K562 (cell line): ENCODE measurements at regions not wholly inside any gene's neighbourhood (a gene's known extent, or its start where the extent isn't known, plus 50 kb on each side); places are given as distances from the start of the nearest gene placed in this dataset.
A peak's percentile ranks its signal among the peaks of the same experiment; 100 is the strongest.

Experiments
- ATAC-seq: fragments of 200-7000 bp; cut with Tn5 transposase; 3 replicates; pipeline ENCODE4 v1.9.1; 2020; ENCODE audit warnings: moderate library complexity
- BruUV-seq: library from RNA; stranded (reverse); fragments of 400-500 nt; replicated peaks from 2 replicates; lab custom pipeline; 2021; lab: Mats Ljungman, UMichigan
- CTCF ChIA-PET: fragments of 300-600 bp; formaldehyde crosslinking; extraction: SDS; loops from one replicate; lab custom pipeline; 2021; ENCODE audit warnings: low intra/inter-chr PET ratio; lab: Yijun Ruan, JAX
- POLR2A ChIA-PET: fragments of 300-600, 350-650 bp; sonication (Branson Sonifier 250); formaldehyde crosslinking; extraction: SDS; loops from one replicate; lab custom pipeline; 2021; ENCODE audit warnings: antibody characterized with exemption, inconsistent platforms; lab: Yijun Ruan, JAX
- DNase-seq, 4 experiments: peaks; one replicate each; pipeline versions ENCODE4 v3.0.0 to v3.0.0-alpha.2; 2011 to 2018; ENCODE audit warnings: low spot score in 3 of 4, mixed read lengths in 3 of 4; ENCODE audit errors: extremely low read depth in 1 of 4
- FAIRE-seq: peaks from 2 replicates; lab custom pipeline; 2011; peaks lifted over from hg19 to GRCh38; lab: Jason Lieb, UNC
- H2AFZ ChIP-seq: 2 replicates; pipeline ENCODE4 v1.6.0; 2011; ENCODE audit warnings: low read depth, low read length, control low read depth, inconsistent platforms
- H3K27ac ChIP-seq: fragments of 200-600 bp; 3 replicates; pipeline ENCODE4 v1.8.0; 2011; ENCODE audit warnings: low read depth, mild to moderate bottlenecking, control low read depth, inconsistent platforms, low read length, moderate library complexity, mixed read lengths; ENCODE audit errors: extremely low read depth
- H3K27me3 ChIP-seq, 2 experiments: fragments of 300-600 bp in 1 of 2; 2 replicates in 1 of 2; 3 replicates in 1 of 2; pipeline versions ENCODE4 v1.6.0 to v1.8.0; 2011; ENCODE audit warnings: inconsistent platforms in 2 of 2, low read length in 2 of 2, mild to moderate bottlenecking in 1 of 2, mixed read lengths in 1 of 2, moderate library complexity in 1 of 2; ENCODE audit not compliant: control insufficient read depth in 2 of 2, insufficient read depth in 2 of 2
- H3K36me3 ChIP-seq: fragments of 300-600 bp; 3 replicates; pipeline ENCODE4 v1.8.0; 2011; ENCODE audit warnings: mild to moderate bottlenecking, low read length, inconsistent platforms; ENCODE audit not compliant: control insufficient read depth, insufficient read depth
- H3K4me1 ChIP-seq, 2 experiments: fragments of 200-600 bp in 1 of 2; replicated peaks in 1 of 2; 2 replicates in 1 of 2; 3 replicates in 1 of 2; pipeline versions ENCODE4 v1.5.1 to v1.8.0; 2011; ENCODE audit warnings: inconsistent platforms in 2 of 2, low read length in 2 of 2, mild to moderate bottlenecking in 1 of 2, mixed read lengths in 1 of 2, moderate library complexity in 1 of 2; ENCODE audit not compliant: control insufficient read depth in 2 of 2, insufficient read depth in 2 of 2
- H3K4me2 ChIP-seq: 2 replicates; pipeline ENCODE4 v1.6.1; 2011; ENCODE audit warnings: low read length, control low read depth, inconsistent platforms, mixed read lengths; ENCODE audit not compliant: insufficient read depth
- H3K4me3 ChIP-seq: fragments of 200-600 bp; sonication (generic), shearing (Covaris generic); 2 replicates; pipeline ENCODE4 v1.5.1; 2016; ENCODE audit warnings: control low read depth, inconsistent platforms
- H3K79me2 ChIP-seq: fragments of 200-600 bp; 3 replicates; pipeline ENCODE4 v1.8.0; 2011; ENCODE audit warnings: low read length, inconsistent platforms; ENCODE audit not compliant: control insufficient read depth, insufficient read depth
- H3K9ac ChIP-seq, 2 experiments: 2 replicates each; pipeline versions ENCODE4 v1.6.0 to v1.6.1; 2011; ENCODE audit warnings: low read depth in 2 of 2, low read length in 2 of 2, control low read depth in 1 of 2, inconsistent platforms in 1 of 2, mild to moderate bottlenecking in 1 of 2, mixed read lengths in 1 of 2; ENCODE audit not compliant: insufficient read depth in 1 of 2
- H3K9me1 ChIP-seq: one replicate; pipeline ENCODE4 v1.6.0; 2011; ENCODE audit warnings: inconsistent platforms, mild to moderate bottlenecking, low read length, moderate library complexity; ENCODE audit not compliant: control insufficient read depth, insufficient read depth
- H3K9me3 ChIP-seq: replicated peaks from 2 replicates; pipeline ENCODE4 v1.5.1; 2011; ENCODE audit warnings: low read depth, low read length, inconsistent platforms; ENCODE audit not compliant: control insufficient read depth, insufficient read depth
- H4K20me1 ChIP-seq: replicated peaks from 2 replicates; pipeline ENCODE4 v1.6.1; 2011; ENCODE audit warnings: low read length, inconsistent platforms, mixed read lengths; ENCODE audit not compliant: control insufficient read depth, insufficient read depth
- DIDO1 ChIP-seq: fragments of 450-650 bp; IDR thresholded peaks from 2 replicates; pipeline ENCODE4 v1.6.1; 2016; ENCODE audit warnings: low read depth, missing biosample characterization, missing genetic modification characterization
- DMBX1 ChIP-seq: fragments of 250-450 bp; sonication (Bioruptor Pico); IDR thresholded peaks from 2 replicates; pipeline ENCODE4 v1.8.0; 2022; ENCODE audit warnings: inconsistent platforms, mild to moderate bottlenecking, moderate library complexity, borderline replicate concordance
- ESRRA ChIP-seq: fragments of 450-650 bp; IDR thresholded peaks from 2 replicates; pipeline ENCODE4 v1.6.1; 2014; ENCODE audit warnings: low read depth, mild to moderate bottlenecking, moderate library complexity, borderline replicate concordance
- ETS2 ChIP-seq: IDR thresholded peaks from 2 replicates; pipeline ENCODE4 v1.6.1; 2016; ENCODE audit warnings: borderline replicate concordance, missing genetic modification characterization, mild to moderate bottlenecking, moderate library complexity, missing compliant biosample characterization; ENCODE audit not compliant: poor library complexity, severe bottlenecking
- KDM4B ChIP-seq, 2 experiments: fragments of 450-650 bp in 1 of 2; sonication (generic) in 1 of 2; IDR thresholded peaks; 2 replicates each; pipeline ENCODE4 v1.6.1; 2016 to 2017; ENCODE audit warnings: borderline replicate concordance in 2 of 2, antibody characterized with exemption in 1 of 2, low read depth in 1 of 2, mild to moderate bottlenecking in 1 of 2
- LCOR ChIP-seq: sonication (generic); formaldehyde crosslinking; IDR thresholded peaks from 2 replicates; pipeline ENCODE4 v1.8.0; 2022; ENCODE audit warnings: mild to moderate bottlenecking, missing genetic modification reagents
- NR2C1 ChIP-seq, 2 experiments: fragments of 450-650 bp; IDR thresholded peaks; 2 replicates each; pipeline ENCODE4 v1.6.1; 2017; ENCODE audit warnings: mild to moderate bottlenecking in 2 of 2, antibody characterized with exemption in 1 of 2, inconsistent platforms in 1 of 2, missing compliant biosample characterization in 1 of 2, missing genetic modification characterization in 1 of 2
- PTTG1 ChIP-seq: fragments of 450-650 bp; IDR thresholded peaks from 2 replicates; pipeline ENCODE4 v1.6.1; 2016; ENCODE audit warnings: low read depth, mild to moderate bottlenecking, missing genetic modification characterization, missing compliant biosample characterization
- RAD51 ChIP-seq: fragments of 450-650 bp; IDR thresholded peaks from 2 replicates; pipeline ENCODE4 v1.7.1; 2016; ENCODE audit warnings: low read depth, mild to moderate bottlenecking, borderline replicate concordance
- RB1 ChIP-seq: fragments of 450-650 bp; IDR thresholded peaks from 2 replicates; pipeline ENCODE4 v1.6.1; 2017; ENCODE audit warnings: low read depth, mild to moderate bottlenecking
- ZNF140 ChIP-seq: fragments of 250-450 bp; sonication (Bioruptor Pico); IDR thresholded peaks from 2 replicates; pipeline ENCODE4 v1.8.0; 2021; ENCODE audit warnings: moderate library complexity, mild to moderate bottlenecking, inconsistent platforms
- ZNF311 ChIP-seq: fragments of 250-450 bp; sonication (Bioruptor Pico); IDR thresholded peaks from 2 replicates; pipeline ENCODE4 v1.4.0; 2020; ENCODE audit warnings: mild to moderate bottlenecking, moderate library complexity
- ZNF444 ChIP-seq: fragments of 250-450 bp; sonication (Bioruptor Pico); IDR thresholded peaks from 2 replicates; pipeline ENCODE4 v1.4.0; 2020; ENCODE audit warnings: mild to moderate bottlenecking, moderate library complexity
- ZNF644 ChIP-seq: fragments of 200-800 bp; sonication (Bioruptor generic); IDR thresholded peaks from 2 replicates; pipeline ENCODE4 v1.6.1; 2016; ENCODE audit warnings: low read depth, missing genetic modification characterization, missing compliant biosample characterization
- WGBS: fragments of 100-300 bp; shearing (Covaris generic); methylation state at CpG from one replicate; pipeline ENCODE4 v1.1.6; 2016; ENCODE audit warnings: low coverage, mixed read lengths; ENCODE audit not compliant: insufficient coverage; ENCODE audit errors: missing lambda C conversion rate; 5-methylcytosine and 5-hydroxymethylcytosine counted together
- in situ Hi-C: fragments of 300-500 bp; cut with MboI; formaldehyde crosslinking; loops from 4 replicates; pipeline ENCODE4 v1.15.0; 2018; ENCODE audit warnings: inconsistent platforms, mixed read lengths
- intact Hi-C: fragments of 100-400 bp; cut with micrococcal nuclease; formaldehyde crosslinking; loops from 2 replicates; pipeline ENCODE4 v1.14.2; 2022
- TF ChIP-seq, protein P1 (sequence below): fragments of 450-650 bp; IDR thresholded peaks from 2 replicates; pipeline ENCODE4 v1.6.1; 2016; ENCODE audit warnings: mild to moderate bottlenecking
- TF ChIP-seq, protein P2 (sequence below): fragments of 450-650 bp; IDR thresholded peaks from 2 replicates; pipeline ENCODE4 v1.6.1; 2017; ENCODE audit warnings: antibody characterized with exemption, mild to moderate bottlenecking

DNA sequence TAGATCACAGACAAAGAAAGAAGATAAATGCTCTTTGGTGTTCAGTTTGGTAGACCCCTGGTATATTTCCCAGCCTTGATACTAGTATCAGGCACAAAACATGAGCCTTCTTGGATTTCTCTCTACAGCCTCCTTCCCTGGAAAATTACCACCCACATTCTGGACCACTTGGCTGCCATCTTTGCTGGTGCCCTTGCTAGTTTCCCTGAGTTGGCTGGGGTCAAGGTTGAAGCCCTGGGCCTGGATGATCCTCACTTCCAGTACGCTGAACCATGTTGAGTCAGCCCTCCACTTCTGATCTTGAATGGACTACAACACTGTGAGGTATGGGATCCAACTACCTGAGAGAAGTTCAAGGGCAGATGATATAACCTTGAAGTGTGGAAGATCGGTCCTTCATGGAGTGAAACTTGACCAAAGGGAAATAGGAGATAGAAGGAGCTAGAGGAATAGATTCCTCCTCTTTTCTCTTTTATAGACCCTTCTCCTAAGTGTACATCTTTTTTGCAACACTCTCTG is 501.4 kb downstream of the TMEM114 start:
- no TSS peak for BruUV-seq
- ChIA-PET CTCF (no interaction called here), POLR2A (interaction anchor here (1.1 to 2.1 kb wide), 2 partner anchors 9 to 20 kb away, joined by 5 to 13 read pairs; no protein-coding TSS in a partner anchor)
- in situ Hi-C loops (no loop called here), intact Hi-C loops (no loop called here)
- Histone ChIP-seq H2AFZ (no peak overlapping the region), H3K27me3 (no peaks in the 10 kb centered on the region), H3K4me1 (peaks cover 6 to 24% of the 10 kb centered on the region in 2 experiments; a peak in 4 of 5 replicates), H3K79me2 (peaks cover 100% of the 10 kb centered on the region), H3K9ac (peak overlapping the region in 1 of 2 experiments; percentile 32; a peak in 1 of 4 replicates), H3K9me3 (no peaks in the 10 kb centered on the region), H3K4me3 (no peak overlapping the region), H3K27ac (peak overlapping the region; percentile 53; the same call in 2 of the 3 replicates), H3K9me1 (peaks cover 5% of the 10 kb centered on the region), H3K36me3 (peaks cover 69% of the 10 kb centered on the region), H4K20me1 (peaks cover 22% of the 10 kb centered on the region; the same call in 1 of the 2 replicates), H3K4me2 (no peak overlapping the region)
- peak; percentile 60 for ATAC-seq
- 58% methylated on average over 2 of the region's 2 CpGs for WGBS
- DNase-seq = peak in 1 of 4 experiments; percentile 14
- FAIRE-seq = peak; percentile 52
- TF ChIP-seq ZNF140 (no peak), NR2C1 (IDR thresholded peaks at IDR 0.05) (0 out of 2 replicates have a peak, but pooled peaks have one; percentile 22), NR2C1 (tag; IDR thresholded peaks at IDR 0.05) (0 out of 2 replicates have a peak, but pooled peaks have one; percentile 54), ESRRA (peak; percentile 64), DIDO1 (tag) (no peak), ETS2 (tag) (no peak), DMBX1 (peak; percentile 76; the same call in 1 of the 2 replicates), RAD51 (no peak), RB1 (no peak), LCOR (CRISPR knock-in tag) (no peak), ZNF444 (no peak), KDM4B (IDR thresholded peaks at IDR 0.05; ENCODE audit: borderline replicate concordance in 2 of 2, low read depth in 1 of 2) (no peak), PTTG1 (tag) (0 out of 2 replicates have a peak, but pooled peaks have one; percentile 48), ZNF644 (tag) (no peak), ZNF311 (peak; percentile 39; the same call in 1 of the 2 replicates)
- TF ChIP-seq, protein P1, sequence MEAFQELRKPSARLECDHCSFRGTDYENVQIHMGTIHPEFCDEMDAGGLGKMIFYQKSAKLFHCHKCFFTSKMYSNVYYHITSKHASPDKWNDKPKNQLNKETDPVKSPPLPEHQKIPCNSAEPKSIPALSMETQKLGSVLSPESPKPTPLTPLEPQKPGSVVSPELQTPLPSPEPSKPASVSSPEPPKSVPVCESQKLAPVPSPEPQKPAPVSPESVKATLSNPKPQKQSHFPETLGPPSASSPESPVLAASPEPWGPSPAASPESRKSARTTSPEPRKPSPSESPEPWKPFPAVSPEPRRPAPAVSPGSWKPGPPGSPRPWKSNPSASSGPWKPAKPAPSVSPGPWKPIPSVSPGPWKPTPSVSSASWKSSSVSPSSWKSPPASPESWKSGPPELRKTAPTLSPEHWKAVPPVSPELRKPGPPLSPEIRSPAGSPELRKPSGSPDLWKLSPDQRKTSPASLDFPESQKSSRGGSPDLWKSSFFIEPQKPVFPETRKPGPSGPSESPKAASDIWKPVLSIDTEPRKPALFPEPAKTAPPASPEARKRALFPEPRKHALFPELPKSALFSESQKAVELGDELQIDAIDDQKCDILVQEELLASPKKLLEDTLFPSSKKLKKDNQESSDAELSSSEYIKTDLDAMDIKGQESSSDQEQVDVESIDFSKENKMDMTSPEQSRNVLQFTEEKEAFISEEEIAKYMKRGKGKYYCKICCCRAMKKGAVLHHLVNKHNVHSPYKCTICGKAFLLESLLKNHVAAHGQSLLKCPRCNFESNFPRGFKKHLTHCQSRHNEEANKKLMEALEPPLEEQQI = no peak
- TF ChIP-seq, protein P2, sequence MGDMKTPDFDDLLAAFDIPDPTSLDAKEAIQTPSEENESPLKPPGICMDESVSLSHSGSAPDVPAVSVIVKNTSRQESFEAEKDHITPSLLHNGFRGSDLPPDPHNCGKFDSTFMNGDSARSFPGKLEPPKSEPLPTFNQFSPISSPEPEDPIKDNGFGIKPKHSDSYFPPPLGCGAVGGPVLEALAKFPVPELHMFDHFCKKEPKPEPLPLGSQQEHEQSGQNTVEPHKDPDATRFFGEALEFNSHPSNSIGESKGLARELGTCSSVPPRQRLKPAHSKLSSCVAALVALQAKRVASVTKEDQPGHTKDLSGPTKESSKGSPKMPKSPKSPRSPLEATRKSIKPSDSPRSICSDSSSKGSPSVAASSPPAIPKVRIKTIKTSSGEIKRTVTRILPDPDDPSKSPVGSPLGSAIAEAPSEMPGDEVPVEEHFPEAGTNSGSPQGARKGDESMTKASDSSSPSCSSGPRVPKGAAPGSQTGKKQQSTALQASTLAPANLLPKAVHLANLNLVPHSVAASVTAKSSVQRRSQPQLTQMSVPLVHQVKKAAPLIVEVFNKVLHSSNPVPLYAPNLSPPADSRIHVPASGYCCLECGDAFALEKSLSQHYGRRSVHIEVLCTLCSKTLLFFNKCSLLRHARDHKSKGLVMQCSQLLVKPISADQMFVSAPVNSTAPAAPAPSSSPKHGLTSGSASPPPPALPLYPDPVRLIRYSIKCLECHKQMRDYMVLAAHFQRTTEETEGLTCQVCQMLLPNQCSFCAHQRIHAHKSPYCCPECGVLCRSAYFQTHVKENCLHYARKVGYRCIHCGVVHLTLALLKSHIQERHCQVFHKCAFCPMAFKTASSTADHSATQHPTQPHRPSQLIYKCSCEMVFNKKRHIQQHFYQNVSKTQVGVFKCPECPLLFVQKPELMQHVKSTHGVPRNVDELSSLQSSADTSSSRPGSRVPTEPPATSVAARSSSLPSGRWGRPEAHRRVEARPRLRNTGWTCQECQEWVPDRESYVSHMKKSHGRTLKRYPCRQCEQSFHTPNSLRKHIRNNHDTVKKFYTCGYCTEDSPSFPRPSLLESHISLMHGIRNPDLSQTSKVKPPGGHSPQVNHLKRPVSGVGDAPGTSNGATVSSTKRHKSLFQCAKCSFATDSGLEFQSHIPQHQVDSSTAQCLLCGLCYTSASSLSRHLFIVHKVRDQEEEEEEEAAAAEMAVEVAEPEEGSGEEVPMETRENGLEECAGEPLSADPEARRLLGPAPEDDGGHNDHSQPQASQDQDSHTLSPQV = peak; percentile 61
